H7 (cell line): ENCODE measurements at regions not wholly inside any gene's neighbourhood (a gene's known extent, or its start where the extent isn't known, plus 50 kb on each side); places are given as distances from the start of the nearest gene placed in this dataset.
A peak's percentile ranks its signal among the peaks of the same experiment; 100 is the strongest.
"Not testable (repeated sequence)": the region's sequence is repeated elsewhere in the genome, so short reads cannot be mapped to it uniquely, and the experiment has no call there.

Experiments used
- DNase-seq: peaks from one replicate; pipeline ENCODE4 v3.0.0; 2012
- H3K27me3 ChIP-seq: 2 replicates; pipeline ENCODE4 v1.6.0; 2011; ENCODE audit warnings: mild to moderate bottlenecking, low read length; ENCODE audit not compliant: control insufficient read depth, insufficient read depth
- H3K36me3 ChIP-seq: replicated peaks from 2 replicates; pipeline ENCODE4 v1.5.1; 2011; ENCODE audit warnings: low read length; ENCODE audit not compliant: control insufficient read depth, insufficient read depth
- H3K4me3 ChIP-seq: 2 replicates; pipeline ENCODE4 v1.5.1; 2011; ENCODE audit warnings: low read depth, mild to moderate bottlenecking, control low read depth, low read length, moderate library complexity; ENCODE audit not compliant: insufficient read depth

GRCh38 chr3:82128271-82128670 is 366.8 kb upstream of the GBE1 start:
- no peak for DNase-seq
- Histone ChIP-seq H3K27me3 (no peaks in the 10 kb centered on the region), H3K36me3 (no peaks in the 10 kb centered on the region), H3K4me3 (no peak overlapping the region)

DNA sequence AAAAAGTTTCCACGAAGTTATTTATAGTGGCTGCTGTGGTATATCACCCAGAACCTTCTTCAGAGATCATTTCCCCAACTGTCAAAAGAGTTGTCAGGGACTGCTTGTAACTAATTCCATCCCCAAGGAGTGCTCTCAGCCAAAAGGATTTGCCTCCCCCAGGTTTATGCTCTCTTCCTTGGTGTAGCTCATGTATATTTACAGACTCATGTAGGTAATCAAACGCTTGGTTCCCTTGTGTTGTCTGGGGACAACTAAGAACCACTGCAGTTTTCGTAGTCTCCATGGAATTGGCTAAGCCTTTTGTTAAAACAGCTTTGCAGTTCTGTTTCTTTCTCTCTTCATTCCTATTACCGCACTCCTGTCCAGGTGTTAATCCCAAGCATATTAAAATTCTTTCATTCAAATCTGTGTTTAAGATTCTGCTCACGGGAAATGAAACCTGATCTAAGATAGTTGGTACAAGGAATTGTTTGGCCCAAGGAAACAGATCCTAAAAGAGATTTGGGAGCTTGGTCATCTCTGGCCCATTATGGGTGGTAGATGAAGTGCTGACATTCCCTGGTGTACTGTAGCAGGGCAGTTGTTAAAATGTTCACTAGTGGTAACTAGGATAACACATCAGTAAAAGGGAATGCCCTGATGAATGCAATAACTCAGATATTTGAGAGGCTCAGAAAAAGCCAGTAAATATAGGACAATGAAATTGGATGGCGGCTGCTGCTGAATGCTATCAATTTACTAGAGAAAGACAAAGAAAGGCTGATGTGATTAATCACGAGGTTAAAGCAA is 361.3 kb upstream of the GBE1 start:
- Histone ChIP-seq H3K36me3 (no peaks in the 10 kb centered on the region), H3K4me3 (no peak overlapping the region), H3K27me3 (no peaks in the 10 kb centered on the region)
- no peak for DNase-seq

DNA sequence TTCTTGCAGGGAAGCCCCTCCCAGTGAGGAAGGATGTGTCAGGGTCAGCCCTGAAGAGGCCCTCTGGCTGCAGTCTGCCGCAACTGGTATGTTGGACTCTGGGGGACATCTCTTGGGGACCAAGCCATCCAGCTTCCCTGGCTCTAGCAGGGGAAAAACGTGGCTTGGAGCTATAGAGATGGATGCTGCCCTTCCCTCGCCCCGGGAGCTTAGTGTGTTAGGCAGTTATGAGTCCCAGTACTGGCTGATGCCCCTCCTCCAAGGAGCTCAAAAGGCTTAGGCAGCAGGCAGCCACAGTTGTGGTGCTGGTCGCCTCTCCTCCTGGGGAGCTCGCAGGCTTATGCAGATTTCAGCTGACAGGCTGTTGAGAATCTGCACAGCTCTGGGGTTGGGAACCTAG is 353.1 kb upstream of the GBE1 start:
- no peak overlapping the region for H3K4me3 ChIP-seq
- no peaks in the 10 kb centered on the region for H3K36me3 ChIP-seq
- no peaks in the 10 kb centered on the region for H3K27me3 ChIP-seq
- DNase-seq = no peak

DNA sequence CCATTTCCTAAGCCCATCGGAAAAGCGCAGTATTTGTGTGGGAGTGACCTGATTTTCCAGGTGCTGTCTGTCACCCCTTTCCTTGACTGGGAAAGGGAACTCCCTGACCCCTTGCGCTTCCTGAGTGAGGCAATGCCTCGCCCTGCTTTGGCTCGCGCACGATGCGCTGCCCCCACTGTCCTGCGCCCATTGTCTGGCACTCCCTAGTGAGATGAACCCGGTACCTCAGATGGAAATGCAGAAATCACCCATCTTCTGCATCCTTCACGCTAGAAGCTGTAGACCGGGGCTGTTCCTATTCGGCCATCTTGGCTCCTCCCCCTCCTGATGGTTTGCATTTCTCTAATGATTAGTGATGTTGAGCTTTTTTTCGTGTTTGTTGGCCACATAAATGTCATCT is 349.3 kb upstream of the GBE1 start:
- not testable (repeated sequence) for H3K27me3 ChIP-seq, DNase-seq, H3K36me3 ChIP-seq, H3K4me3 ChIP-seq

DNA sequence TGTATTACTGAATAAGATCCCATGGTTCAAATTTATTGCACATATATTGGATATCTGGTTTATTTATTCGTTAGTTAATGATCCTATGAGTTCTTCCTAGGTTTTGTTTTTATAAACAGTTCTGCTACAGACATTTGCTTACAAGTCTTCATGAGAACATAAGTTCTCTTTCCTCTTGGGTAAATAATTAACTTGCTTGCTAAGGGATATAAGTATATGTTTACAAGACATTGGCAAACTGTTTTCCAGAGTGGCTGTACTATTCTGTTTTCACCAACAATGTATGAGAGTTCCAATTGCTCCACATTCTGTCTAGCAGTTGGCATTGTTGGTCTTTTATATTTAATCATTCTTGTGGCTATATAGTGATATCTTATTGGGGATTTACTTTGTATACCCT is 341.8 kb upstream of the GBE1 start:
- no peaks in the 10 kb centered on the region for H3K36me3 ChIP-seq
- H3K27me3 ChIP-seq = no peaks in the 10 kb centered on the region
- H3K4me3 ChIP-seq = no peak overlapping the region
- no peak for DNase-seq

DNA sequence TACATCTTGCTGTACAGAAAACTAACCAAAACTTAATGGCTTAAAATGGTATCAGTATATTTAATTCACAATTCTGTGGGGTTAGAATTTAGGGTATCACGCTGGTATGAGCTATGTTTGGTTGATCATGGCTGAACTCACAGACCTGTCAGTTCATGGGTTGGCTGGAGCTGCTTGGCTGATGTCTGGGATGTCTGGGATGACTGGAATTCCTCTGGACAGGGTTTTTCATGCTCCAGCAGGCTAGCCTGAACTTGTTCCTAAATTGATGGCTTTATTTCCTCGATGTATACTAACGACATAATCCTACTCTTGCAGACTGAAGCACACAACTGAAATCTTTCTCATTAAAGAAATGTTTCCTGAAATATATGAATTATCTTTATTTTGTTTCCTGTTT is 338.9 kb upstream of the GBE1 start:
- H3K27me3 ChIP-seq = no peaks in the 10 kb centered on the region
- no peaks in the 10 kb centered on the region for H3K36me3 ChIP-seq
- H3K4me3 ChIP-seq = no peak overlapping the region
- peak; percentile 5 for DNase-seq

- no peaks in the 10 kb centered on the region for H3K27me3 ChIP-seq
- no peaks in the 10 kb centered on the region for H3K36me3 ChIP-seq
- H3K4me3 ChIP-seq = no peak overlapping the region
- DNase-seq = no peak
Measured at GRCh38 chr3:82093641-82094040, 332.2 kb upstream of the GBE1 start.

- H3K27me3 ChIP-seq = no peaks in the 10 kb centered on the region
- no peak for DNase-seq
- H3K36me3 ChIP-seq = no peaks in the 10 kb centered on the region
- H3K4me3 ChIP-seq = no peak overlapping the region
Measured at GRCh38 chr3:82088749-82089148, 327.3 kb upstream of the GBE1 start.

GRCh38 chr3:82087958-82088357 is 326.5 kb upstream of the GBE1 start:
- DNase-seq = no peak
- Histone ChIP-seq H3K27me3 (no peaks in the 10 kb centered on the region), H3K36me3 (no peaks in the 10 kb centered on the region), H3K4me3 (no peak overlapping the region)

DNA sequence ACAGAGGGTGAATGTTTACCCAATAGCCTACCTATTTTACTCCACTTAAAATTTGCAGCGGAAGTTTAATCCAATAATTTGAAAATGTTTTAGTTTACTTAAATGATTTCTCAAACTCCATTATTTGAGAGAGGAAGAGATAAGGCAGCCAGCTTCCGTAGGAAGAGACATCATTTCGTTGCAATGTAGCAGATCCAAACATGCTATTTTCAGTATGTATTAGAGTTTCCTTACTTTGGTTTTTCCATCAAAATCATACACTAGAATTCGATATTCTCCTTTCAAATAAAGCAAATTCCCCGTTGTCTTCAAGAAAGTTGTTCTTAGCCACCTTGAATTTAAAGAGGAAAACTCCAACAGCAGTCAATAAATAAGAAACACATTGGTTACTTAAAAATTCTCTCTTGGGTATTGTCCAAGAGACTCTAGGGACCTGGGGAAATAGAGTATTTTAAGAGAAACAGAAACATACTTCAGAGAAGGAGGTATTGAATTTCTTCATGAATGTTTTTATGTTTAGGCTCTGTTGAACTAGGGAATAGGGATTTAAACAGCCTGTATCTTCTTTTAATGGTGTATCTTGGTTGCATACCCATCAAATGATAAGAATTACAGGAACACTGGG is 324.5 kb upstream of the GBE1 start:
- Histone ChIP-seq H3K4me3 (no peak overlapping the region), H3K27me3 (no peaks in the 10 kb centered on the region), H3K36me3 (no peaks in the 10 kb centered on the region)
- no peak for DNase-seq

DNA sequence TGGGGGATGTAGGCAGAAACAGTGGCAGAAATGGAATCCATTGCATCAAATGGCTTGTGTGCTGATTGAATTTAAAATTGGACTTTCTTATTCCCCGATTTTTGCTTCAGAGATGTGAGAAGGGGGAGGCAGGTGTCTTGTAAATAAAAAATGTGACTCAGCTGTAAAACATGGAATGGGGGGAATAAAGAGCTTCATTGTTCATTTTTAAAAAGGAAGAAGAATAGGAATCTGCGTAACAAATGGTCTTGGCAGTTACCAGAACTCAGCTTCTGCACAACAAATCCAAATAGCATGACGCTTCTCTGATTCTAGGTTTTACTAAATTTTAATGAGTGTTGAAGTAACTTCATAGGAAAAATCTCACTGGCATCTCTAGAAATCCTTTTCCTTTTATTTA is 323.9 kb upstream of the GBE1 start:
- DNase-seq = no peak
- no peaks in the 10 kb centered on the region for H3K27me3 ChIP-seq
- H3K4me3 ChIP-seq = no peak overlapping the region
- H3K36me3 ChIP-seq = no peaks in the 10 kb centered on the region

- Histone ChIP-seq H3K27me3 (no peaks in the 10 kb centered on the region), H3K4me3 (no peak overlapping the region), H3K36me3 (no peaks in the 10 kb centered on the region)
- no peak for DNase-seq
Measured at GRCh38 chr3:82084824-82085223, 323.4 kb upstream of the GBE1 start.

DNA sequence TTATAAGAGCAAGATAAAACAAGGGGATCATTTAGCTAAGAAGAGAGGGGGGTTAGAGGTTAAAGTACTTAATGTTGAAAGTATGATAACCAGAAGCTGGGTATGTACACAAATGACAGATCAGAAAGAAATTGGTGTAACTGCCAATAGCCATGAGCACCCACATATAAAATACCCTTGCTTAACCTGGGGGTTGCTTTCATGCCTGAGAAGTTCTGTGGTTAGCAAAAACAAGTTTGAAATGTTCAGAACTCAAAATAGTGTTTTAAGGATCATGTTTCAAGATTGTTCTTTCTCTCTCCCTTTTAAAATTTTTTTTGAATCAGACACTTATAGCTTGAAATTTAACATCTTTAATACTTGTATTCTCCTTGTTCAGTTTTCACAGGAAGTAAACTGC is 321.4 kb upstream of the GBE1 start:
- Histone ChIP-seq H3K4me3 (no peak overlapping the region), H3K36me3 (no peaks in the 10 kb centered on the region), H3K27me3 (no peaks in the 10 kb centered on the region)
- DNase-seq = no peak

GRCh38 chr3:82081351-82081750 is 319.9 kb upstream of the GBE1 start:
- no peaks in the 10 kb centered on the region for H3K27me3 ChIP-seq
- DNase-seq = no peak
- H3K36me3 ChIP-seq = no peaks in the 10 kb centered on the region
- H3K4me3 ChIP-seq = no peak overlapping the region

DNA sequence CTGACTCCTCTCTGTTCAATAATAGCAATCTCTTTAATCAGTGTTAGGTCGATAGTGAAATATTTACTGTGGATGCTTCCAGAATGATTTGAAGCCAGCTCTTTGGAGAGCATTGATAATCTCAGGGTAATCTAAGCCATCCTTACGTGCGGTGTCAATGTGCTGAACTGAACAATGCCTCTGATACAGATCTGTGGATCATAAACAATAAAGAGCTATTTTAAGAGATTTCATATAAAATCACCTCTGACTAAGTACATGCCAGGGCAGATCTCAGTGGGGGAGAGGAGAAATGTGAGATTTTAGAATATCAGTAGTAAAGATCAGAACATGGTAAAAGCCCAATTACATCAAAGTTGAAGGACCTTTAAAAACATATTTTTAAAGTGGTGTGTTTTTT is 319.3 kb upstream of the GBE1 start:
- DNase-seq = no peak
- Histone ChIP-seq H3K36me3 (no peaks in the 10 kb centered on the region), H3K4me3 (no peak overlapping the region), H3K27me3 (no peaks in the 10 kb centered on the region)
